ENCODE measurements at regions not wholly inside any gene's neighbourhood (a gene's known extent, or its start where the extent isn't known, plus 50 kb on each side); places are given as distances from the start of the nearest gene placed in this dataset.

DNA sequence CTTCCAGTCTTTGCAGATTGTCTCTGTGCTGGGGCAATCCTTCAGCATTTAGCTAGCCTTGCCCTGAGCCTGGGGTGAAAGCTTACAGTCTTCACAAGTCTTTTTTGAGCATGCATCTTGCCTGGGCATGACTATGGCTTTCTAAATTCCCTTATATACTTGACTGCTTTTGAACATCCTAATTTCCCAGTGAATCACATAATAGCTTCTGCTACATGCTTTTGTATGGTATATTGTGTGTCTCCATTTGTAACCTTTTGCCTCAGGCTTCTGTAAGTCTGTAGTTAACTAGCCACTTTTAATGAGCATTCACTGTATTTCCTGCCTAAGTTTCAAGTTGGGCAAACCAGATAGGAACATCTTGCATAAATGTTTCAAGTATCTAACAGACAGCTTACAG is 76.8 kb downstream of the CHCHD4 start:
- TF ChIP-seq, protein P1, sequence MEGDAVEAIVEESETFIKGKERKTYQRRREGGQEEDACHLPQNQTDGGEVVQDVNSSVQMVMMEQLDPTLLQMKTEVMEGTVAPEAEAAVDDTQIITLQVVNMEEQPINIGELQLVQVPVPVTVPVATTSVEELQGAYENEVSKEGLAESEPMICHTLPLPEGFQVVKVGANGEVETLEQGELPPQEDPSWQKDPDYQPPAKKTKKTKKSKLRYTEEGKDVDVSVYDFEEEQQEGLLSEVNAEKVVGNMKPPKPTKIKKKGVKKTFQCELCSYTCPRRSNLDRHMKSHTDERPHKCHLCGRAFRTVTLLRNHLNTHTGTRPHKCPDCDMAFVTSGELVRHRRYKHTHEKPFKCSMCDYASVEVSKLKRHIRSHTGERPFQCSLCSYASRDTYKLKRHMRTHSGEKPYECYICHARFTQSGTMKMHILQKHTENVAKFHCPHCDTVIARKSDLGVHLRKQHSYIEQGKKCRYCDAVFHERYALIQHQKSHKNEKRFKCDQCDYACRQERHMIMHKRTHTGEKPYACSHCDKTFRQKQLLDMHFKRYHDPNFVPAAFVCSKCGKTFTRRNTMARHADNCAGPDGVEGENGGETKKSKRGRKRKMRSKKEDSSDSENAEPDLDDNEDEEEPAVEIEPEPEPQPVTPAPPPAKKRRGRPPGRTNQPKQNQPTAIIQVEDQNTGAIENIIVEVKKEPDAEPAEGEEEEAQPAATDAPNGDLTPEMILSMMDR (IDR thresholded peaks at IDR 0.05; ENCODE audit: low read depth, low read length, missing input control): no peak
- TF ChIP-seq YY1 (IDR thresholded peaks at IDR 0.05) (no peak), GABPA (IDR thresholded peaks at IDR 0.05 in 1 of 2, conservative IDR thresholded peaks at IDR 0.05 in 1 of 2) (no peak), RAD21 (IDR thresholded peaks at IDR 0.05) (no peak), REST (IDR thresholded peaks at IDR 0.05) (no peak), TAF1 (conservative IDR thresholded peaks at IDR 0.05) (no peak), ZBTB33 (IDR thresholded peaks at IDR 0.05) (no peak)
- TF ChIP-seq, protein P2, sequence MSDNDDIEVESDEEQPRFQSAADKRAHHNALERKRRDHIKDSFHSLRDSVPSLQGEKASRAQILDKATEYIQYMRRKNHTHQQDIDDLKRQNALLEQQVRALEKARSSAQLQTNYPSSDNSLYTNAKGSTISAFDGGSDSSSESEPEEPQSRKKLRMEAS (IDR thresholded peaks at IDR 0.05): no peak
